HepG2 (cell line): ENCODE measurements at regions not wholly inside any gene's neighbourhood (a gene's known extent, or its start where the extent isn't known, plus 50 kb on each side); places are given as distances from the start of the nearest gene placed in this dataset.

Source experiments
- ARNT ChIP-seq: fragments of 450-650 bp; IDR thresholded peaks from 2 replicates; pipeline ENCODE4 v1.6.1; 2017
- BRCA1 ChIP-seq: sonication (generic); formaldehyde crosslinking; IDR thresholded peaks from 2 replicates; pipeline ENCODE4 v1.4.0; 2020; ENCODE audit warnings: missing genetic modification reagents
- CBX5 ChIP-seq: sonication (generic); formaldehyde crosslinking; IDR thresholded peaks from 2 replicates; pipeline ENCODE4 v1.4.0; 2020; ENCODE audit warnings: missing genetic modification reagents, borderline replicate concordance
- ETV5 ChIP-seq: IDR thresholded peaks from 2 replicates; pipeline ENCODE4 v1.6.1; 2018; ENCODE audit warnings: missing biosample characterization, missing genetic modification reagents, inconsistent platforms, borderline replicate concordance
- MYC ChIP-seq: sonication (generic); formaldehyde crosslinking; IDR thresholded peaks from 2 replicates; pipeline ENCODE4 v1.9.0; 2021; ENCODE audit warnings: missing genetic modification reagents, borderline replicate concordance
- RAD21 ChIP-seq: fragments of 450-650 bp; formaldehyde crosslinking; IDR thresholded peaks from 2 replicates; pipeline ENCODE4 v1.5.0; 2020; ENCODE audit warnings: mild to moderate bottlenecking
- RCOR2 ChIP-seq: IDR thresholded peaks from 2 replicates; pipeline ENCODE4 v1.6.1; 2016; ENCODE audit warnings: missing biosample characterization, missing genetic modification reagents
- TCF12 ChIP-seq, 2 experiments: fragments of 450-650 bp in 1 of 2; sonication (generic) in 1 of 2; formaldehyde crosslinking in 1 of 2; IDR thresholded peaks; 2 replicates each; pipeline versions ENCODE4 v1.6.1 to v1.8.0; 2017 to 2022; ENCODE audit warnings: antibody characterized with exemption in 1 of 2, mild to moderate bottlenecking in 1 of 2, missing genetic modification reagents in 1 of 2, moderate library complexity in 1 of 2
- TF ChIP-seq, protein P1 (sequence below): sonication (generic); formaldehyde crosslinking; IDR thresholded peaks from 2 replicates; pipeline ENCODE4 v1.8.0; 2022; ENCODE audit warnings: missing genetic modification reagents, mild to moderate bottlenecking, moderate library complexity, borderline replicate concordance
- TF ChIP-seq, protein P2 (sequence below): sonication (generic); formaldehyde crosslinking; IDR thresholded peaks from 2 replicates; pipeline ENCODE4 v1.5.0; 2020; ENCODE audit warnings: mild to moderate bottlenecking, missing genetic modification reagents, moderate library complexity

DNA sequence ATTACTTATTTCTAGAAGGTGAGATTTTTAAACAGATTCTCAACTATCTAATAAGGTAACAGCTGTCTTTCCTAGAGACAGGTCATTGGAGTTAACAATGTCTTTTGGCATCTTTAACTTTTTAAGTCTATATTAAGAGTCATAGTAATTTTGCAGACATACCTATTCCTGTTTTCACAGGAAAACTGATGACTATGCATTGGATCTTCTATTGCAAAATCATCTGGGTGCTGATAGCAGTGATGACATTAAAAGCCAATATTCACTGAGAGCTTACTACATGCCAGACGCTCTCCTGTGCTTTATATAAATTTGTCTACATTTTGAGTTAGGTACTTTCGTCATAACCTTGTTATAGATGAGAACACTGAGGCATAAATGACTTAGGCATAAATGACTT is 462.4 kb upstream of the MARCKS start:
- TF ChIP-seq BRCA1 (CRISPR knock-in tag): no peak
- no peak for TF ChIP-seq ARNT
- TF ChIP-seq, protein P1, sequence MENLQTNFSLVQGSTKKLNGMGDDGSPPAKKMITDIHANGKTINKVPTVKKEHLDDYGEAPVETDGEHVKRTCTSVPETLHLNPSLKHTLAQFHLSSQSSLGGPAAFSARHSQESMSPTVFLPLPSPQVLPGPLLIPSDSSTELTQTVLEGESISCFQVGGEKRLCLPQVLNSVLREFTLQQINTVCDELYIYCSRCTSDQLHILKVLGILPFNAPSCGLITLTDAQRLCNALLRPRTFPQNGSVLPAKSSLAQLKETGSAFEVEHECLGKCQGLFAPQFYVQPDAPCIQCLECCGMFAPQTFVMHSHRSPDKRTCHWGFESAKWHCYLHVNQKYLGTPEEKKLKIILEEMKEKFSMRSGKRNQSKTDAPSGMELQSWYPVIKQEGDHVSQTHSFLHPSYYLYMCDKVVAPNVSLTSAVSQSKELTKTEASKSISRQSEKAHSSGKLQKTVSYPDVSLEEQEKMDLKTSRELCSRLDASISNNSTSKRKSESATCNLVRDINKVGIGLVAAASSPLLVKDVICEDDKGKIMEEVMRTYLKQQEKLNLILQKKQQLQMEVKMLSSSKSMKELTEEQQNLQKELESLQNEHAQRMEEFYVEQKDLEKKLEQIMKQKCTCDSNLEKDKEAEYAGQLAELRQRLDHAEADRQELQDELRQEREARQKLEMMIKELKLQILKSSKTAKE (CRISPR knock-in tag): no peak
- no peak for TF ChIP-seq RAD21 (CRISPR knock-in tag)
- TF ChIP-seq TCF12 (IDR thresholded peaks at IDR 0.05): no peak
- no peak for TF ChIP-seq TCF12 (CRISPR knock-in tag; IDR thresholded peaks at IDR 0.05)
- TF ChIP-seq, protein P2, sequence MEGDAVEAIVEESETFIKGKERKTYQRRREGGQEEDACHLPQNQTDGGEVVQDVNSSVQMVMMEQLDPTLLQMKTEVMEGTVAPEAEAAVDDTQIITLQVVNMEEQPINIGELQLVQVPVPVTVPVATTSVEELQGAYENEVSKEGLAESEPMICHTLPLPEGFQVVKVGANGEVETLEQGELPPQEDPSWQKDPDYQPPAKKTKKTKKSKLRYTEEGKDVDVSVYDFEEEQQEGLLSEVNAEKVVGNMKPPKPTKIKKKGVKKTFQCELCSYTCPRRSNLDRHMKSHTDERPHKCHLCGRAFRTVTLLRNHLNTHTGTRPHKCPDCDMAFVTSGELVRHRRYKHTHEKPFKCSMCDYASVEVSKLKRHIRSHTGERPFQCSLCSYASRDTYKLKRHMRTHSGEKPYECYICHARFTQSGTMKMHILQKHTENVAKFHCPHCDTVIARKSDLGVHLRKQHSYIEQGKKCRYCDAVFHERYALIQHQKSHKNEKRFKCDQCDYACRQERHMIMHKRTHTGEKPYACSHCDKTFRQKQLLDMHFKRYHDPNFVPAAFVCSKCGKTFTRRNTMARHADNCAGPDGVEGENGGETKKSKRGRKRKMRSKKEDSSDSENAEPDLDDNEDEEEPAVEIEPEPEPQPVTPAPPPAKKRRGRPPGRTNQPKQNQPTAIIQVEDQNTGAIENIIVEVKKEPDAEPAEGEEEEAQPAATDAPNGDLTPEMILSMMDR (CRISPR knock-in tag): no peak
- no peak for TF ChIP-seq CBX5 (CRISPR knock-in tag)
- no peak for TF ChIP-seq RCOR2 (CRISPR knock-in tag)
- no peak for TF ChIP-seq ETV5 (CRISPR knock-in tag)
- TF ChIP-seq MYC (CRISPR knock-in tag): no peak
